B cell (primary cell): ENCODE measurements at regions not wholly inside any gene's neighbourhood (a gene's known extent, or its start where the extent isn't known, plus 50 kb on each side); places are given as distances from the start of the nearest gene placed in this dataset.

ENCODE experiments used
- ATAC-seq: fragments of 200-7000 bp; cut with Tn5 transposase; one replicate; pipeline ENCODE4 v1.10.0; 2021; ENCODE audit warnings: low read depth, mild to moderate bottlenecking, moderate number of reproducible peaks, moderate library complexity
- CTCF ChIA-PET: fragments of 350-600 bp; sonication (Branson Sonifier 250); formaldehyde crosslinking; loops from one replicate; lab custom pipeline; 2021; ENCODE audit warnings: antibody characterized with exemption, inconsistent platforms; lab: Charles Lee
- POLR2A ChIA-PET: fragments of 350-600 bp; sonication (Branson Sonifier 250); formaldehyde crosslinking; loops from one replicate; lab custom pipeline; 2021; ENCODE audit warnings: antibody characterized with exemption; lab: Charles Lee
- DNase-seq: peaks from one replicate; pipeline ENCODE4 v3.0.0; 2013
- H2AFZ ChIP-seq: 2 replicates; pipeline ENCODE4 v1.6.1; 2012; ENCODE audit warnings: mild to moderate bottlenecking, low read depth, low read length; ENCODE audit not compliant: insufficient read depth, poor library complexity, severe bottlenecking
- H3K27ac ChIP-seq, 2 donors: 1 replicate in 1 of 2; 2 replicates in 1 of 2; pipeline ENCODE4 v1.5.1; 2012 to 2013; ENCODE audit warnings: low read length in 2 of 2, mild to moderate bottlenecking in 2 of 2, moderate library complexity in 1 of 2
- H3K27me3 ChIP-seq, 4 experiments: fragments of 200-600 bp in 1 of 4; sonication (generic) in 1 of 4; replicated peaks in 1 of 4; 1 replicate in 2 of 4; 2 replicates in 2 of 4; pipeline versions ENCODE4 v1.6.1 to v1.7.0; 2013 to 2016; ENCODE audit warnings: low read length in 3 of 4, mild to moderate bottlenecking in 2 of 4, mixed read lengths in 1 of 4, moderate library complexity in 1 of 4; ENCODE audit not compliant: insufficient read depth in 4 of 4, control insufficient read depth in 3 of 4; ENCODE audit errors: control extremely low read depth in 1 of 4
- H3K36me3 ChIP-seq, 2 experiments: replicated peaks in 1 of 2; 1 replicate in 1 of 2; 2 replicates in 1 of 2; pipeline versions ENCODE4 v1.6.1 to v1.7.1; 2013; ENCODE audit warnings: low read length in 1 of 2; ENCODE audit not compliant: insufficient read depth in 2 of 2, control insufficient read depth in 1 of 2; ENCODE audit errors: control extremely low read depth in 1 of 2, extremely low read depth in 1 of 2
- H3K4me1 ChIP-seq, 2 donors: fragments of 200-600 bp in 1 of 2; sonication (generic) in 1 of 2; 1 replicate in 1 of 2; 2 replicates in 1 of 2; pipeline versions ENCODE4 v1.5.1 to v1.6.1; 2013 to 2017; ENCODE audit warnings: low read length in 2 of 2; ENCODE audit not compliant: control insufficient read depth in 2 of 2, insufficient read depth in 2 of 2
- H3K4me2 ChIP-seq: replicated peaks from 2 replicates; pipeline ENCODE3; 2012; ENCODE audit warnings: mild to moderate bottlenecking, low read depth, low read length; ENCODE audit not compliant: poor library complexity, severe bottlenecking
- H3K4me3 ChIP-seq, 5 experiments: fragments of 200-600 bp in 1 of 5; sonication (generic) in 1 of 5; 1 replicate in 3 of 5; 2 replicates in 2 of 5; pipeline versions ENCODE4 v1.5.1 to v1.7.0; 2011 to 2016; ENCODE audit warnings: low read length in 4 of 5, mild to moderate bottlenecking in 4 of 5, low read depth in 2 of 5, control low read depth in 1 of 5, moderate library complexity in 1 of 5; ENCODE audit not compliant: insufficient read depth in 1 of 5; ENCODE audit errors: control extremely low read depth in 1 of 5, extremely low read depth in 1 of 5
- H3K79me2 ChIP-seq: fragments of 200-600 bp; sonication (generic); one replicate; pipeline ENCODE4 v1.6.0; 2016; ENCODE audit warnings: low read length; ENCODE audit not compliant: control insufficient read depth, insufficient read depth
- H3K9ac ChIP-seq: fragments of 200-600 bp; sonication (generic); 2 replicates; pipeline ENCODE4 v1.6.1; 2017; ENCODE audit warnings: mild to moderate bottlenecking, low read length, moderate library complexity
- H3K9me3 ChIP-seq, 3 donors: one replicate each; pipeline versions ENCODE4 v1.6.1 to v1.7.1; 2013; ENCODE audit warnings: low read length in 2 of 3; ENCODE audit not compliant: control insufficient read depth in 2 of 3, insufficient read depth in 1 of 3; ENCODE audit errors: control extremely low read depth in 1 of 3
- H4K20me1 ChIP-seq: 2 replicates; pipeline ENCODE4 v1.6.0; 2012; ENCODE audit warnings: mild to moderate bottlenecking, low read length; ENCODE audit not compliant: insufficient read depth, control insufficient read depth, poor library complexity, severe bottlenecking
- H3K27ac Mint-ChIP-seq: one replicate; pipeline ENCODE4 v1.8.0; 2021; ENCODE audit warnings: mixed read lengths
- H3K27me3 Mint-ChIP-seq: one replicate; pipeline ENCODE4 v1.8.0; 2021; ENCODE audit warnings: mixed read lengths
- H3K4me1 Mint-ChIP-seq: one replicate; pipeline ENCODE4 v1.8.0; 2021; ENCODE audit warnings: mixed read lengths
- H3K4me3 Mint-ChIP-seq: one replicate; pipeline ENCODE4 v1.8.0; 2021; ENCODE audit warnings: mixed read lengths
- H3K9me3 Mint-ChIP-seq: one replicate; pipeline ENCODE4 v1.8.0; 2022; ENCODE audit warnings: mixed read lengths; ENCODE audit not compliant: insufficient read depth
- CTCF ChIP-seq: fragments of 200-600 bp; IDR thresholded peaks from one replicate; pipeline ENCODE4 v1.8.0; 2022; ENCODE audit warnings: antibody characterized with exemption, mild to moderate bottlenecking
- EZH2 ChIP-seq: IDR thresholded peaks from 2 replicates; pipeline ENCODE4 v1.6.1; 2012; ENCODE audit warnings: borderline replicate concordance, low read depth, mild to moderate bottlenecking, moderate library complexity, low read length; ENCODE audit not compliant: insufficient read depth, poor library complexity, severe bottlenecking
- WGBS: methylation state at CpG from one replicate; pipeline ENCODE4 v1.1.5; 2013; ENCODE audit warnings: missing lambda C conversion rate; ENCODE audit not compliant: insufficient coverage; 5-methylcytosine and 5-hydroxymethylcytosine counted together
- intact Hi-C: fragments of 100-400 bp; cut with micrococcal nuclease; formaldehyde crosslinking; loops from one replicate; pipeline ENCODE4 v1.10.0; 2022

- intact Hi-C loops, result no loop called here
- Histone ChIP-seq H3K4me3 (no peak overlapping the region), H3K9me3 (no peaks in the 10 kb centered on the region), H3K79me2 (no peaks in the 10 kb centered on the region), H2AFZ (no peak overlapping the region), H3K27me3 (no peaks in the 10 kb centered on the region), H3K27ac (no peak overlapping the region), H3K36me3 (no peaks in the 10 kb centered on the region), H3K9ac (no peak overlapping the region), H4K20me1 (no peaks in the 10 kb centered on the region), H3K4me2 (no peak overlapping the region), H3K4me1 (no peaks in the 10 kb centered on the region)
- DNase-seq, result no peak
- Mint-ChIP-seq H3K27me3 (no peaks in the 10 kb centered on the region), H3K4me3 (no peak overlapping the region), H3K4me1 (no peaks in the 10 kb centered on the region), H3K27ac (no peak overlapping the region), H3K9me3 (peaks cover 2% of the 10 kb centered on the region)
- WGBS, result 100% methylated on average over 1 of the region's 1 CpG
- CTCF ChIA-PET, result no interaction called here
- no peak for TF ChIP-seq CTCF
- TF ChIP-seq EZH2, result no peak
- POLR2A ChIA-PET, result no interaction called here
- ATAC-seq, result no peak
Observed at GRCh38 chr1:80520949-80521348, 1279.8 kb upstream of the ADGRL2 start.

- Histone ChIP-seq H3K36me3 (no peaks in the 10 kb centered on the region), H2AFZ (no peak overlapping the region), H3K4me3 (no peak overlapping the region), H4K20me1 (no peaks in the 10 kb centered on the region), H3K4me1 (no peaks in the 10 kb centered on the region), H3K79me2 (no peaks in the 10 kb centered on the region), H3K27ac (no peak overlapping the region), H3K9ac (no peak overlapping the region), H3K4me2 (no peak overlapping the region), H3K9me3 (no peaks in the 10 kb centered on the region), H3K27me3 (no peaks in the 10 kb centered on the region)
- Mint-ChIP-seq H3K27me3 (no peaks in the 10 kb centered on the region), H3K27ac (no peak overlapping the region), H3K4me1 (no peaks in the 10 kb centered on the region), H3K9me3 (peaks cover 2% of the 10 kb centered on the region), H3K4me3 (no peak overlapping the region)
- no peak for DNase-seq
- ChIA-PET CTCF (no interaction called here), POLR2A (no interaction called here)
- WGBS, result no CpG with 5 or more reads among the region's 1 CpG
- TF ChIP-seq CTCF, result no peak
- no peak for TF ChIP-seq EZH2
- ATAC-seq, result no peak
- intact Hi-C loops, result no loop called here
Observed at GRCh38 chr1:80517062-80517461, 1283.7 kb upstream of the ADGRL2 start.
